SU-DHL-6 (cell line): ENCODE measurements at regions not wholly inside any gene's neighbourhood (a gene's known extent, or its start where the extent isn't known, plus 50 kb on each side); places are given as distances from the start of the nearest gene placed in this dataset.

ENCODE experiments used
- CTCF ChIP-seq: fragments of 200-600 bp; sonication (generic); IDR thresholded peaks from one replicate; pipeline ENCODE4 v1.5.1; 2017; ENCODE audit warnings: antibody characterized with exemption, mild to moderate bottlenecking, low read length, moderate library complexity; ENCODE audit not compliant: insufficient read depth, poor library complexity, severe bottlenecking
- EZH2phosphoT487 ChIP-seq: fragments of 200-600 bp; sonication (generic), shearing (Covaris generic); conservative IDR thresholded peaks from 2 replicates; pipeline ENCODE4 v1.6.1; 2018; ENCODE audit warnings: mild to moderate bottlenecking, antibody characterized with exemption, low read length, moderate library complexity, mixed read lengths

- TF ChIP-seq CTCF, result no peak
- no peak for TF ChIP-seq EZH2phosphoT487
These were observed 277.6 kb upstream of the RUNX1 start for GRCh38 chr21:35326677-35327076.
